ENCODE measurements at regions not wholly inside any gene's neighbourhood (a gene's known extent, or its start where the extent isn't known, plus 50 kb on each side); places are given as distances from the start of the nearest gene placed in this dataset.

DNA sequence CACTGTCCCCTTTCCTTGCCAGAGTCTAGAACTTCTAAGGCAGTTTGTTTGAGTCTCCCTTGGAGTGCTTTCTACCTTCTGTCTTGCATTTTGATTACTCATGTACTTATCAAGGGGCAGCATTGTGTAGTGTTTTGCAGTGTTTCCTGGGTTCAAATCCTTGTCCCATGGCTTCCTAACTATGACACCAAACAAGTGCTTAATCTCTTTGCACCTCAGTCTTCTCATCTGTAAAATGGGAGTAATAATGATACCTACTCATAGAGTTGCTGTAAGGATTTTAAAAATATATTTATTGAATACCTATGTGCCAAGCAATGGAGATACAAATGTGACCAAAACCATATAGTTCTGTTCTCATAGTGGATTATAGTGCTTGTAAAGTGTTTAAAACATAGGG, 105.5 kb upstream of the PKDCC start:
- Histone ChIP-seq H3K27ac (no peak overlapping the region), H3K36me3 (no peaks in the 10 kb centered on the region), H3K4me3 (no peak overlapping the region), H3K9me3 (no peaks in the 10 kb centered on the region), H3K27me3 (no peaks in the 10 kb centered on the region), H3K4me1 (peaks cover 0 to 37% (median 0%) of the 10 kb centered on the region in 3 donors)
- ATAC-seq: no peak
- TF ChIP-seq, protein P1, sequence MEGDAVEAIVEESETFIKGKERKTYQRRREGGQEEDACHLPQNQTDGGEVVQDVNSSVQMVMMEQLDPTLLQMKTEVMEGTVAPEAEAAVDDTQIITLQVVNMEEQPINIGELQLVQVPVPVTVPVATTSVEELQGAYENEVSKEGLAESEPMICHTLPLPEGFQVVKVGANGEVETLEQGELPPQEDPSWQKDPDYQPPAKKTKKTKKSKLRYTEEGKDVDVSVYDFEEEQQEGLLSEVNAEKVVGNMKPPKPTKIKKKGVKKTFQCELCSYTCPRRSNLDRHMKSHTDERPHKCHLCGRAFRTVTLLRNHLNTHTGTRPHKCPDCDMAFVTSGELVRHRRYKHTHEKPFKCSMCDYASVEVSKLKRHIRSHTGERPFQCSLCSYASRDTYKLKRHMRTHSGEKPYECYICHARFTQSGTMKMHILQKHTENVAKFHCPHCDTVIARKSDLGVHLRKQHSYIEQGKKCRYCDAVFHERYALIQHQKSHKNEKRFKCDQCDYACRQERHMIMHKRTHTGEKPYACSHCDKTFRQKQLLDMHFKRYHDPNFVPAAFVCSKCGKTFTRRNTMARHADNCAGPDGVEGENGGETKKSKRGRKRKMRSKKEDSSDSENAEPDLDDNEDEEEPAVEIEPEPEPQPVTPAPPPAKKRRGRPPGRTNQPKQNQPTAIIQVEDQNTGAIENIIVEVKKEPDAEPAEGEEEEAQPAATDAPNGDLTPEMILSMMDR (IDR thresholded peaks at IDR 0.05): no peak
- TF ChIP-seq POLR2A (IDR thresholded peaks at IDR 0.05) (no peak), EP300 (IDR thresholded peaks at IDR 0.05) (no peak), POLR2AphosphoS5 (IDR thresholded peaks at IDR 0.05) (no peak)

DNA sequence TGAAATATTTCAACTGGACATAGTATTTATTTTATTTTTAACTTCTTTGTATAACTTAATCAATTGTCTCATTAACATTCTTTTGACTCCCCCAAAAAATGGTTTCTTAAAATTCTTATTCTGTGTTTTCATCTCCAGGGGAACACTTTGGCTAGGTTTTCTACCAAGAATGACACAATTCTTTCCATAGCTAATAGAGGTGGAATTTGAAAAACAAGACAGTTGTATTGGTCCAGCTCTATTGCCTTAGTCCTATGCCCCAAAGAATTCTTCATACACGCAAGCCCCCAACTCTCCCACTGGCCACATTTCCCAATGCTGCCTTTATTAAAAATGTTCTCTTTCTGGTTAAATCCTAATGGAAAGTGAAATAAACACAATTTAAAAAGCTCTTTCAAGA, 104.7 kb upstream of the PKDCC start:
- TF ChIP-seq POLR2AphosphoS5 (IDR thresholded peaks at IDR 0.05) (no peak), POLR2A (IDR thresholded peaks at IDR 0.05) (no peak), EP300 (IDR thresholded peaks at IDR 0.05) (no peak)
- TF ChIP-seq, protein P1 (IDR thresholded peaks at IDR 0.05): no peak
- Histone ChIP-seq H3K9me3 (no peaks in the 10 kb centered on the region), H3K4me3 (no peak overlapping the region), H3K27me3 (no peaks in the 10 kb centered on the region), H3K4me1 (peaks cover 0 to 37% (median 0%) of the 10 kb centered on the region in 3 donors), H3K27ac (no peak overlapping the region), H3K36me3 (no peaks in the 10 kb centered on the region)
- ATAC-seq: peak; percentile 61
- 70 to 83% methylated on average over 1 of the region's 1 CpG for WGBS, 2 donors (ENCODE audit: low coverage in 1 of 2)

DNA sequence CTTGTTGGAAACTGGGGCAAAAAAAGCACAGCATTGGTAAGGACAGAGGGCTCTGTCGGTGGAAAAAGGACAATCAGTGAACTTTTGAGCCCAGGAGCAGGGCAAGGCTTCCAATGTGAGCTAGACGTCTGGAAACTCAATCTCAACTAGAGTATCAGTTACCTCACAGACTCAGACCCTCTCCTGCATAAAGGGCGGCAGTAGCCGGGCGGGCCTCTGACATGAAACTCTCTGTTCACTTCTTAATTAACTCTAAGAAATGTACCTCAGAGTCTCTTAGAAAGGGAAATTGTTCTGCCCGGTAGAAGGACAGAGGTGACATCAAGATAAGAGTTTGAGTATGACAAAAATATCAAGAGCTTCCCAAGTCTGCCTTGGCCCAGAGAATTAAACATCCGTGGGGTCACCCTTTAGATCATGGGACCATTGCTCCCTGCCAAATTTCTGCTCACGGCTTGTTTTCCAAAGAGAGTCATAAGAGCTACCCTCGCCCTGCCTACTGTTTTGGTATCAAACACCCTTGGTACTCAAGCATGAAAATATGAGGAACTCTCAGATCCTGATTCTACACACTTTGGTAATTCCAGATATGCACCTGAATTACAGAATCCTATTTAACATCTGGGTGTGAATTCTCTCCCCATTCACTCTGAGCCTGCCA, 103.5 kb upstream of the PKDCC start:
- H3K36me3 ChIP-seq: no peaks in the 10 kb centered on the region
- no peak overlapping the region for H3K27ac ChIP-seq
- H3K27me3 ChIP-seq: no peaks in the 10 kb centered on the region
- 68 to 84% methylated on average over 7 to 9 of the region's 9 CpGs for WGBS, 2 donors (ENCODE audit: low coverage in 1 of 2)
- no peaks in the 10 kb centered on the region for H3K9me3 ChIP-seq
- TF ChIP-seq, protein P1 (IDR thresholded peaks at IDR 0.05): no peak
- TF ChIP-seq EP300 (IDR thresholded peaks at IDR 0.05): no peak
- no peak overlapping the region for H3K4me3 ChIP-seq
- ATAC-seq: no peak
- H3K4me1 ChIP-seq: peaks cover 0 to 25% (median 0%) of the 10 kb centered on the region in 3 donors

DNA sequence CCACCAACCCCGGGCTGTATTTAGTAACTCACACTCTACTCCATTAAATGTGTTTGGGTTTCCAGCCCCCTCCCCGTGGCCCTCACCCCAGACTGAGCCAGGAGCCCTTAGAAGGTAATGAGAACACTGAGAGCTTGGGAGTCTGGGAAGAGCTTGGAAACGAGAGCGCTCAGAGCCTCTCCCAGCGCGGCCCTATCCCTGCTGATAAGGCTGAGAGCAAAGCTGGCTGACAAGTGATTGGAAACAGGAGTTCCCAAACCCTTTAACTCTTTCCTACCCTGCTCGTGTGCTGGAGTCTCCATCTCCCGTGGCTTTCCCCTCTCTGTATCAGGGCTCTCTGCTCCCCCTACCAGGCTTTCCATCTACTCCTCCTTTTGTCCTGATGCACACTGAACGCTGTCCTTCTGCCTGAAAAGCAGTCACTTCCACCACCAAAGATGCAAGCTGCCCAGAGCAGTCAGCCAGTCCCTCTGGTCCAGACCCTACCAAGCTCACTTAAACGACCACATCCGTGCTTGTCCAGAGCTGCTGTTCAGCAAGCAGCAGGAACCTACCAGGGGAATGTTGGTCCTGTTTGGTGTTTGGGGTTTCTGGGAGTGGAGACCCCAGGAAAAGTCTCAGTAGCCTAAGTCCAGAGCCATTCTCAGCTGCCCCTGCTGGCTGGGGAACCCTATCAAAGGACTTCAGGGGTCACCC, 100.0 kb upstream of the PKDCC start:
- no peak for TF ChIP-seq POLR2AphosphoS5 (IDR thresholded peaks at IDR 0.05)
- TF ChIP-seq EP300 (IDR thresholded peaks at IDR 0.05): no peak
- TF ChIP-seq POLR2A (IDR thresholded peaks at IDR 0.05): no peak
- TF ChIP-seq, protein P1 (IDR thresholded peaks at IDR 0.05): no peak
- Histone ChIP-seq H3K4me1 (peaks cover 0 to 9% (median 0%) of the 10 kb centered on the region in 3 donors), H3K4me3 (no peak overlapping the region), H3K27ac (no peak overlapping the region), H3K27me3 (no peaks in the 10 kb centered on the region), H3K36me3 (no peaks in the 10 kb centered on the region), H3K9me3 (no peaks in the 10 kb centered on the region)
- no peak for ATAC-seq
- 19 to 33% methylated on average over 7 to 8 of the region's 11 CpGs for WGBS, 2 donors (ENCODE audit: low coverage in 1 of 2)

DNA sequence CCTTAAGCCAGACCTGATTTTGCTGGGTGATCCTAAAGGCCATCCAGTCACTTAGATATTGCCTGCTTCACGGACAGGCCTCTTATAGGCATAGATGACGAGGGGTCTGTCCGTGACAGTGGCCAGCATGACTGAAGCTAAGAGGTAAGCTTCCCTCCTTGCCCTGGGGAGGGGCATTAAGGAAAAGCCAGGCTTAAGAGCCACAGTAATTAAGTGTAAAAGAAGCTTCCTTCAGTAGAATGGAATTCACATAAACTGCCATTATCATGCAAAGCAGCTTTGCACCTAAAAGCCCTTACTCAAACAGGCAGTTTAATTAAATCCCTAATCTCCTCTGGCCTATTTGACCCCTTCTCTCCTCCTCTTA, 99.4 kb upstream of the PKDCC start:
- H3K36me3 ChIP-seq: no peaks in the 10 kb centered on the region
- no peak for ATAC-seq
- H3K27ac ChIP-seq: no peak overlapping the region
- TF ChIP-seq POLR2AphosphoS5 (IDR thresholded peaks at IDR 0.05) (no peak), EP300 (IDR thresholded peaks at IDR 0.05) (no peak), POLR2A (IDR thresholded peaks at IDR 0.05) (no peak)
- TF ChIP-seq, protein P1 (IDR thresholded peaks at IDR 0.05): no peak
- no peaks in the 10 kb centered on the region for H3K9me3 ChIP-seq
- peaks cover 0 to 9% (median 0%) of the 10 kb centered on the region in 3 donors for H3K4me1 ChIP-seq
- H3K27me3 ChIP-seq: no peaks in the 10 kb centered on the region
- no CpG with 5 or more reads among the region's 3 CpGs for WGBS, 2 donors (ENCODE audit: low coverage in 1 of 2)
- no peak overlapping the region for H3K4me3 ChIP-seq
